Activated B cell treated with CpG ODN at 0.5 μM for 24 hours (primary cell): ENCODE measurements at regions not wholly inside any gene's neighbourhood (a gene's known extent, or its start where the extent isn't known, plus 50 kb on each side); places are given as distances from the start of the nearest gene placed in this dataset.
"Not testable (repeated sequence)": the region's sequence is repeated elsewhere in the genome, so short reads cannot be mapped to it uniquely, and the experiment has no call there.

Experiments
- ATAC-seq: fragments of 200-7000 bp; cut with Tn5 transposase; one replicate; pipeline ENCODE4 v1.10.0; 2021; ENCODE audit warnings: low read depth, mild to moderate bottlenecking, moderate library complexity
- CTCF ChIA-PET: fragments of 350-600 bp; sonication (Branson Sonifier 250); formaldehyde crosslinking; loops from one replicate; lab custom pipeline; 2021; ENCODE audit warnings: antibody characterized with exemption; lab: Charles Lee
- POLR2A ChIA-PET: fragments of 350-600 bp; sonication (Branson Sonifier 250); formaldehyde crosslinking; loops from one replicate; lab custom pipeline; 2021; ENCODE audit warnings: antibody characterized with exemption; lab: Charles Lee
- DNase-seq: peaks from one replicate; pipeline ENCODE4 v3.0.0; 2022
- H3K27ac Mint-ChIP-seq: one replicate; pipeline ENCODE4 v1.8.0; 2020; ENCODE audit warnings: mixed read lengths
- H3K27me3 Mint-ChIP-seq: one replicate; pipeline ENCODE4 v1.8.0; 2021; ENCODE audit warnings: mixed read lengths
- H3K36me3 Mint-ChIP-seq: one replicate; pipeline ENCODE4 v1.8.0; 2021; ENCODE audit warnings: low read depth, mixed read lengths
- H3K4me1 Mint-ChIP-seq: one replicate; pipeline ENCODE4 v1.8.0; 2021; ENCODE audit warnings: mixed read lengths
- H3K4me3 Mint-ChIP-seq: one replicate; pipeline ENCODE4 v1.8.0; 2020; ENCODE audit warnings: mild to moderate bottlenecking, mixed read lengths
- H3K9me3 Mint-ChIP-seq: one replicate; pipeline ENCODE4 v1.8.0; 2020; ENCODE audit warnings: mixed read lengths
- intact Hi-C: fragments of 100-400 bp; cut with micrococcal nuclease; formaldehyde crosslinking; loops from one replicate; pipeline ENCODE4 v1.15.1; 2024
- TF ChIP-seq, protein P1 (sequence below): fragments of 200-600 bp; IDR thresholded peaks from one replicate; pipeline ENCODE4 v1.8.0; 2022; ENCODE audit warnings: antibody characterized with exemption, mild to moderate bottlenecking

DNA sequence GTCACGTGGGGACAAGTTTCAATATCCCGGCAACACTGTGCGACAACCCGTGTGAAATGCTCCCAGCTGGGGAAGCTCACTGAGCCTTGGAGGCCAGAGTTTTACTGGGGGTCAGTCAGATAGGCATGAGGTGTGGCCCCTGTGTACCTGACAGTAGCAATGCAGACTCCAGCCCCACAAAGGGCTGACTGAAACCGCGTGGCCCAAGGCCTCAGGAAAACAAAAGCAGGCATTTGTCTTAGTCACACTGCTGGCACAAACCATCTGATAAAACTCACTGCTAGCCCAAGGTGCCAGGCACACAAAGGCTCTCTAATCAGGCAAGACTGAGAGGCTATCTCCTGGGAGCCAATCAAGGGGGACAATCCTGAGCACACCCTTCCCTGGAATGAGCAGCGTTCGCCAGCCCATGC, 786.6 kb upstream of the RAB6C start:
- ATAC-seq, result no peak
- Mint-ChIP-seq H3K27me3 (peaks cover 6% of the 10 kb centered on the region), H3K4me3 (no peak overlapping the region), H3K36me3 (no peaks in the 10 kb centered on the region), H3K27ac (no peak overlapping the region), H3K9me3 (no peaks in the 10 kb centered on the region), H3K4me1 (no peaks in the 10 kb centered on the region)
- CTCF ChIA-PET, result no interaction called here
- no peak for DNase-seq
- POLR2A ChIA-PET, result no interaction called here
- TF ChIP-seq, protein P1, sequence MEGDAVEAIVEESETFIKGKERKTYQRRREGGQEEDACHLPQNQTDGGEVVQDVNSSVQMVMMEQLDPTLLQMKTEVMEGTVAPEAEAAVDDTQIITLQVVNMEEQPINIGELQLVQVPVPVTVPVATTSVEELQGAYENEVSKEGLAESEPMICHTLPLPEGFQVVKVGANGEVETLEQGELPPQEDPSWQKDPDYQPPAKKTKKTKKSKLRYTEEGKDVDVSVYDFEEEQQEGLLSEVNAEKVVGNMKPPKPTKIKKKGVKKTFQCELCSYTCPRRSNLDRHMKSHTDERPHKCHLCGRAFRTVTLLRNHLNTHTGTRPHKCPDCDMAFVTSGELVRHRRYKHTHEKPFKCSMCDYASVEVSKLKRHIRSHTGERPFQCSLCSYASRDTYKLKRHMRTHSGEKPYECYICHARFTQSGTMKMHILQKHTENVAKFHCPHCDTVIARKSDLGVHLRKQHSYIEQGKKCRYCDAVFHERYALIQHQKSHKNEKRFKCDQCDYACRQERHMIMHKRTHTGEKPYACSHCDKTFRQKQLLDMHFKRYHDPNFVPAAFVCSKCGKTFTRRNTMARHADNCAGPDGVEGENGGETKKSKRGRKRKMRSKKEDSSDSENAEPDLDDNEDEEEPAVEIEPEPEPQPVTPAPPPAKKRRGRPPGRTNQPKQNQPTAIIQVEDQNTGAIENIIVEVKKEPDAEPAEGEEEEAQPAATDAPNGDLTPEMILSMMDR, result no peak
- intact Hi-C loops, result loop anchor here (10.0 kb wide), 1 partner anchor 202 kb away; no protein-coding TSS in a partner anchor

DNA sequence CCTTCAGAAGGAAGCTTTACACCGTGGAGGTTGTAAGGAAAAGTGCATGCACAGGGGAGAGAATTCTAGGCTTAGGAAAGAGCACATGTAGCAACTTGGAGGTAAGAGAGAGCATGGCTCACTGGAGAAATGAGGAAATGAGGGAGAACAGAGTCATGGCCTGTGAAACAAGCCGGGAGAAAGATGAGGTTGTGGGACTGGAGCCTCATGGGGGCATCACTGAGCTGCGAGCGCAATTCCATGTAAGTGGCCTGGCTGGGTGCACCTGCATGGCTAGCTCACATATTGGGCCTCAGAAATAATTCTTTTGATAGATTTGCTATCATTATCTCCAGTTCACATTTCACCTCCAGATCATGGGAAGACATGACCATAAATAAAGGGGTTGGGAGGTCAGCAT, 785.5 kb upstream of the RAB6C start:
- DNase-seq (no peak), ATAC-seq (no peak)
- Mint-ChIP-seq H3K36me3 (no peaks in the 10 kb centered on the region), H3K4me3 (no peak overlapping the region), H3K27ac (no peak overlapping the region), H3K9me3 (no peaks in the 10 kb centered on the region), H3K27me3 (peaks cover 5% of the 10 kb centered on the region), H3K4me1 (no peaks in the 10 kb centered on the region)
- intact Hi-C loops, result loop anchor here (10.0 kb wide), 1 partner anchor 201 kb away; no protein-coding TSS in a partner anchor
- ChIA-PET POLR2A (no interaction called here), CTCF (no interaction called here)
- TF ChIP-seq, protein P1, result no peak

DNA sequence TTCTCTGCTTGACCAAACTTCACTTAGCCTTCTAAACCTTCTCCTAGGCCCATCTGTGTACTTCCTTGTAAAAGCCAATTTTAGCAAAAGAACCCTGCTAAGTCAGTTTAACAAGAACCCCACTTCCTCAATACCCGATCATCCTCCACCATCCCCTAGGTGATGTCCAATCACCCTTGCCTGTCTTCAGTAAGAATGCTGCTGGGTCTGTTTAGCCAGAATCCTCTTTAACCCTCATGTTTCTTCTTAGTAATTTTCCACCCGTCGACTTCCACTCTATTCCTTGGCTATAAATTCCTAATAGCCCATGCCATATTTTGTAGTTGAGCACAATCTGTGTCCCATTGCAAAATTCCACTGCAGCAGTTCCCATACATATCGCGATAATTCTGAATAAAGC, 780.0 kb upstream of the RAB6C start:
- no peaks in the 10 kb centered on the region for H3K27me3 Mint-ChIP-seq
- DNase-seq (no peak), ATAC-seq (no peak)
- no peaks in the 10 kb centered on the region for H3K4me1 Mint-ChIP-seq
- H3K36me3 Mint-ChIP-seq, result no peaks in the 10 kb centered on the region
- TF ChIP-seq, protein P1, result no peak
- no peak overlapping the region for H3K27ac Mint-ChIP-seq
- no peak overlapping the region for H3K4me3 Mint-ChIP-seq
- H3K9me3 Mint-ChIP-seq, result no peaks in the 10 kb centered on the region
- ChIA-PET CTCF (no interaction called here), POLR2A (no interaction called here)
- intact Hi-C loops, result loop anchor here (10.0 kb wide), 1 partner anchor 195 kb away; no protein-coding TSS in a partner anchor

DNA sequence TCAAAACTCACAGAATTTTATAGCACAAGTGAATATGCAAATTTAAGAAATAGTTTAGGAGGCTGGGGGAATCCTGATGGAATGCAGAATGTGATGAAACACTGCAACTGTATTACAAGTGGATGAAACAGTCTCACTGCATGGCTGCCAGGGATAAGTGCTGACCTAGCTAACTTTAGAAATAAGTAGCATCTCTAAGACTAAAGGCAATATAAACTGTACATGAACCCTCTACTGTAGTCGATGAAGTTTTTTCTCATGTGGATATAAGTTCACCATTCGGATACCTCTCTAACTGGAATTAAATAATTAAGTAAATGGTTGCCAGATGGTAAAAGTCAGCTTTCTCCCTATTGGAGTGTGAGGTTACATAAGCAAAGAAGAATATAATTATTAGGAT, 777.8 kb upstream of the RAB6C start:
- no peak for ATAC-seq
- TF ChIP-seq, protein P1, result no peak
- ChIA-PET POLR2A (no interaction called here), CTCF (no interaction called here)
- Mint-ChIP-seq H3K4me3 (no peak overlapping the region), H3K4me1 (no peaks in the 10 kb centered on the region), H3K27ac (no peak overlapping the region), H3K9me3 (no peaks in the 10 kb centered on the region), H3K36me3 (no peaks in the 10 kb centered on the region), H3K27me3 (no peaks in the 10 kb centered on the region)
- intact Hi-C loops, result no loop called here
- no peak for DNase-seq

DNA sequence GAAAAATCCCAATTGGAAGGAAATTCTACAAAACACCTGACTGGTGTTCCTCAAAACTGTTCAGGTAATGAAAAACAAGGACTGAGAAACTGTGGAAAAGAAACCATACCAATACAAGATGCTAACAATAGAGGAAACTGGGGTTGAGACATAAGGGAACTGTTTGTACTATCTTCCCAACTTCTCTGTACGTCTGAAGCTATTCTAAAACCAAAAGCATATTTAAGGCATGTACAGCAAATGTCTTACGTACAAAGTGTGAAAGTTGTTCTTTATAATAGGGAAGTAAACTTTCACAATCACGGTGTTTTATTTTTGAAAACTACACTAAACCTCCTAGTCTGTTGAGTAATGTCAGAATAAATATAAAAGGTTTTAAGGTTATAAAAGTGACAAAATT, 776.1 kb upstream of the RAB6C start:
- TF ChIP-seq, protein P1, result no peak
- H3K4me3 Mint-ChIP-seq, result no peak overlapping the region
- H3K27me3 Mint-ChIP-seq, result no peaks in the 10 kb centered on the region
- ATAC-seq (no peak), DNase-seq (no peak)
- H3K9me3 Mint-ChIP-seq, result no peaks in the 10 kb centered on the region
- POLR2A ChIA-PET, result no interaction called here
- CTCF ChIA-PET, result no interaction called here
- intact Hi-C loops, result no loop called here
- no peak overlapping the region for H3K27ac Mint-ChIP-seq
- no peaks in the 10 kb centered on the region for H3K36me3 Mint-ChIP-seq
- no peaks in the 10 kb centered on the region for H3K4me1 Mint-ChIP-seq

DNA sequence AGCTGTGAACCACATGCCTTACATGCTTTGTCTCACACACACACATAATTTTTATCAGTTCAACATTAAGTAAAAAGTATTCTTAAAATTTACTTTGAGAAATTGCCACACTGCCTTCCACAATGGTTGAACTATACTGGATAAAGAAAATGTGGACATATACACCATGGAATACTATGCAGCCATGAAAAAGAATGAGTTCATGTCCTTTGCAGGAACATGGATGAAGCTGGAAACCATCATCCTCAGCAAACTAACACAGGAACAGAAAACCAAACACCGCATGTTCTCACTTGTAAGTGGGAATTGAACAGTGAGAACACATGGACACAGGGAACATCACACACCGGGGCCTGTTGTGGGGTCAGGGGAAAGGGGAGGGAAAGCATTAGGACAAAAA, 774.9 kb upstream of the RAB6C start:
- DNase-seq, H3K4me1 Mint-ChIP-seq, intact Hi-C loops, H3K27ac Mint-ChIP-seq, H3K9me3 Mint-ChIP-seq, ATAC-seq, CTCF ChIA-PET, H3K27me3 Mint-ChIP-seq, H3K36me3 Mint-ChIP-seq, POLR2A ChIA-PET, H3K4me3 Mint-ChIP-seq: not testable (repeated sequence)
